Effector CD8-positive, alpha-beta T cell (primary cell): ENCODE measurements at regions not wholly inside any gene's neighbourhood (a gene's known extent, or its start where the extent isn't known, plus 50 kb on each side); places are given as distances from the start of the nearest gene placed in this dataset.
"Not testable (repeated sequence)": the region's sequence is repeated elsewhere in the genome, so short reads cannot be mapped to it uniquely, and the experiment has no call there.

Source experiments
- DNase-seq: peaks from one replicate; lab custom pipeline; 2025; lab: John Stamatoyannopoulos, UW

GRCh38 chr1:121003230-121003629 is 113.7 kb downstream of the PPIAL4A start:
- not testable (repeated sequence) for DNase-seq

GRCh38 chr1:121006826-121007225 is 117.3 kb downstream of the PPIAL4A start:
- DNase-seq: not testable (repeated sequence)

GRCh38 chr1:121007755-121008154 is 118.2 kb downstream of the PPIAL4A start:
- DNase-seq: not testable (repeated sequence)

- not testable (repeated sequence) for DNase-seq
Measured at GRCh38 chr1:121008512-121009215, 119.1 kb downstream of the PPIAL4A start.

GRCh38 chr1:121009216-121010057 is 119.9 kb downstream of the PPIAL4A start:
- DNase-seq: not testable (repeated sequence)

GRCh38 chr1:121010141-121010540 is 120.6 kb downstream of the PPIAL4A start:
- DNase-seq: not testable (repeated sequence)

- DNase-seq: not testable (repeated sequence)
Measured at GRCh38 chr1:121013181-121013580, 123.6 kb downstream of the PPIAL4A start.

- DNase-seq: not testable (repeated sequence)
Measured at GRCh38 chr1:121016182-121017028, 126.8 kb downstream of the PPIAL4A start.

GRCh38 chr1:121019715-121020349 is 130.3 kb downstream of the PPIAL4A start:
- DNase-seq: not testable (repeated sequence)

GRCh38 chr1:121020350-121021236 is 131.0 kb downstream of the PPIAL4A start:
- DNase-seq: not testable (repeated sequence)

GRCh38 chr1:121021716-121022115 is 132.1 kb downstream of the PPIAL4A start:
- not testable (repeated sequence) for DNase-seq

GRCh38 chr1:121032878-121033494 is 143.4 kb downstream of the PPIAL4A start:
- DNase-seq: not testable (repeated sequence)

GRCh38 chr1:121036792-121037191 is 147.2 kb downstream of the PPIAL4A start:
- DNase-seq: not testable (repeated sequence)

GRCh38 chr1:121040974-121041373 is 143.2 kb downstream of the FAM72B start:
- DNase-seq: not testable (repeated sequence)

- not testable (repeated sequence) for DNase-seq
Measured at GRCh38 chr1:121041497-121041896, 142.6 kb downstream of the FAM72B start.

- DNase-seq: not testable (repeated sequence)
Measured at GRCh38 chr1:121042882-121043281, 141.3 kb downstream of the FAM72B start.

GRCh38 chr1:121048293-121048752 is 135.8 kb downstream of the FAM72B start:
- DNase-seq: not testable (repeated sequence)

- not testable (repeated sequence) for DNase-seq
Measured at GRCh38 chr1:121048769-121049443, 135.2 kb downstream of the FAM72B start.

GRCh38 chr1:121050097-121050496 is 134.0 kb downstream of the FAM72B start:
- DNase-seq: not testable (repeated sequence)
